ENCODE measurements at regions not wholly inside any gene's neighbourhood (a gene's known extent, or its start where the extent isn't known, plus 50 kb on each side); places are given as distances from the start of the nearest gene placed in this dataset.
"Not testable (repeated sequence)": the region's sequence is repeated elsewhere in the genome, so short reads cannot be mapped to it uniquely, and the experiment has no call there.

DNA sequence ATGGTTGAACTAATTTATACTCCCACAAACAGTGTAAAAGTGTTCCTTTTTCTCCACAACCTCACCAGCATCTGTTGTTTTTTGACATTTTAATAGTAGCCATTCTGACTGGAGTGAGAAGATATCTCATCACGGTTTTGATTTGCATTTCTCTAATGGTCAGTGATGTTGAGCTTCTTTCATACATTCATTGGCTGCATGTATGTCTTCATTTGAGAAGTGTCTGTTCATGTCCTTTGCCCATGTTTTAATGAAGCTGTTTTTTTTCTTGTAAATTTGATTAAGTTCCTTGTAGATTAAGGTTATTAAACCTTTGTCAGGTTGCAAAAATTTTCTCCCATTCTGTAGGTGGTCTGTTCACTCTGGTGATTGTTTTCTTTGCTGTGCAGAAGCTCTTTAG is 281.1 kb downstream of the PTH2R start:
- not testable (repeated sequence) for ATAC-seq

DNA sequence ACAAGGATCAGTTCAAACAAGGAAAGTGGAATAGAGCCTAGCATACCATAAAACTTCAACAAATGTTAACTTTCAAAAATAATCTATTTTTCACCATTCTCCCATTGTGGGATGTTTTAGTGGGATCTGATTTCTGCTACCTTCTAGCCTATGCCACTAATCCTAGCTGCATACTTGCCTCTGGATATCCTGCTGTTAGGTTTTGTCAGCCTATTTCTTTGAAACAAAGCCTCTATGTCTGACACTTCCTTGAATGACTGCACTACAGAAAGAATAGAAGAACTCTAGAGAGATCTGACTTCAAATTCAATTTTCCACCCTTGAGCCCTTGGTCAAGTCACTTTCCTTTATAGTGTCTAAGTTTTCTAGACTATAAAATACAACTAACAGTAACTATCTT is 291.5 kb downstream of the PTH2R start:
- no peak for ATAC-seq

GRCh38 chr2:208708486-208708885 is 301.9 kb downstream of the PTH2R start:
- no peak for ATAC-seq

- no peak for ATAC-seq
Observed at GRCh38 chr2:208711598-208711997, 305.0 kb downstream of the PTH2R start.

GRCh38 chr2:208713066-208713745 is 306.6 kb downstream of the PTH2R start:
- no peak for ATAC-seq

- ATAC-seq, result no peak
Observed at GRCh38 chr2:208718828-208719227, 312.2 kb downstream of the PTH2R start.

GRCh38 chr2:208722731-208723130 is 316.1 kb downstream of the PTH2R start:
- no peak for ATAC-seq

DNA sequence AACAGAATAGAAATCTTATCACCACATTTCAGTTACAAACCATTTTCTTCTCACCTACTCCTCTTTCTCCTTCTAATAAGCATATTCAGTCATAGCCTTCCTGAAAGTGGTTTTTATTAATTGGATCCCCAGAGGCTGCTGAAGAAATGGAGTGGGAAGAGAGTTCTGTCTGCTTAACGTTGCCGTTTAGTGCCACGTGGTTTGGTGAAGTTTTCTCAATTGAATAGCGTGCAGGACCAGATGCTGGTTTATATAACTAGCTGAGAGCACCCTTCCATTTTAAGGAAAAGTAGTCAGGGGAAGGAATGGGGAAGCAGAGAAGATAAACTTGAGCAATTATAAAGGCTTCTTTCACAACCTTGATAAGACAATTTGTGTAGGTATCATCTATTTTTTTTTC is 318.7 kb downstream of the PTH2R start:
- ATAC-seq, result no peak

DNA sequence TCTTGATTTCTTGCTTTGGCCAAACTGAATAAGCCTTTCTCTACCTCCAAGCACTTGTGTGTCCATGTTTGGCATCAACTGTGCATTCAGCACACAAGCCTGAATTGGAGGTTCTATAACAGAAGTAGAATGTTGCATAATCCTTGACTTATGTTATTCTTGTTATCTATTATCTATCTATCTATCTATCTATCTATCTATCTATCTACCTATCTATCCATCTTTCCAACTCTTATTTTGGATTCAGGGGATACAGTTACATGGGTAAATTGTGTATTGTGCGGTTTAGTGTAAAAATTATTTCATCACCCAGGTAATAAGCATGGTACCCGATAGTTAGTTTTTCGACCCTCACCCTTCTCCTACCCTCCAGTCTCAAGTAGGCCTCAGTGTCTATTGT is 319.6 kb downstream of the PTH2R start:
- no peak for ATAC-seq

GRCh38 chr2:208751663-208752415 is 345.2 kb downstream of the PTH2R start:
- ATAC-seq, result not testable (repeated sequence)

DNA sequence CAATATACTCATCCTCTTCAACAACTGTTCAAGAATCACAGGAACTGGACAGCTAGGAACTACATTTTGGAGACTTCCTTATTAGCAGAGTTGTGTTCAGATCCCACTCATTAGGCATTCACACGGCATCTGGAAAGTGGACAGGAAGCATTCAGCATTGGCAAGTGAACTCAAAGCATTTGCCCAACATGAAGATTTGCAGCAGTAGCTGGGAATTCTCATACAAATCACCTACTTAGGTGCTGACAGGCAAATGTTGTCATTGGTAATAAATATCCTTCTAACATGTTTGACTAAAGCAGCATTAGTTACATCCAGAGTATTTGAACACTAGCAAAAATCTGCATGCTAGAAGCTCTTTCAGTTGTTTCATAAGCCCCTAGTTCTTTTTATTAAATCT is 350.8 kb downstream of the PTH2R start:
- no peak for ATAC-seq

DNA sequence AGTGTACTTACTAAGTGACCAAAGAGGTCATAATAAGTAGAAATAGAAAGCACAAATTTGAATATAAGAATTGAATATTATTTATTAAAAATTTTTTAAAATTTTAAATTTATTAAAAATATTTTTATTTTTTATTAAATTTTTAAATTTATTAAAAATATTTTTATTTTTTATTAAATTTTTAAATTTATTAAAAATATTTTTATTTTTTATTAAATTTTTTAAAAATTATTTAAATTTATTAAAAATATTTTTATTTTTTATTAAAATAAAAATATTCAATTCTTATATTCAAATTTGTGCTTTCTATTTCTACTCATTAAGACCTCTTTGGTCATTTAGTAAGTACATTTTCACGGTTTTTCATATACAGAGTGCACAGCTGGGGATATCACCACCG is 366.5 kb downstream of the PTH2R start:
- ATAC-seq, result not testable (repeated sequence)

GRCh38 chr2:208781166-208781565 is 374.6 kb downstream of the PTH2R start:
- no peak for ATAC-seq

DNA sequence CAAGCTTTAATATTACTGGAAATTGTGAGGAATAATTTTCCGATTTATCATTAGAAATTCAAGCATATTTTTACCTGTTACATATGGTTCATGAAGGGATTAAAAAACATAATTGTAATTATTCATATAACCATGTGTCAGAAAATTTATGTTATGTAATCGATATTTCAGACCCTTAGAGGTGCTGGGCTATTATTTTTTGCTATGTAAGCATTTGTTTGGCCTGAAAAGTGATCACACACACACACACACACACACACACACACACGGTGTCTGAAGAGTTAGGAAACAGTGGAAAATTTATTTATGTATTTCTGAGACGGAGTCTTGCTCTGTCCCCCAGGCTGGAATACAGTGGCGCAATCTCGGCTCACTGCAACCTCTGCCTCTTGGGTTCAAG is 375.5 kb downstream of the PTH2R start:
- ATAC-seq, result no peak

DNA sequence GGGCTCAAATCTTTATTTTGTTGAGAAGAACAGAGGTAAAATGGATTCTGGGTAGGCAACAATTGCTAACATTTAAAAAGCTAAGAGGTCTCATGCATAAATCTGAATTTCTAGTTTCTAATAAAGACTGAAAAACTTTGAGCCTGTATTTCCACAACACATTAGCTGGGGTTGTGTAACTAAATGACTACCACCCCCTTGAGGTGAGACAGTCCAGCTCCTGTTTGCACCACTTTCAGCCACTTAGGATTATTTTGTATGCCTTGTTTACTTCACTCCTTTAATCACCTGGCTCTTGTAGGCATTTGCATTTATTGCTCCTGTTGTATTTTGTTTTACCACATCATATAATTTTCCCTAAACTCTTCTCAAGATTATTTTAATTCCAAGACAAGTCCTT is 376.6 kb downstream of the PTH2R start:
- no peak for ATAC-seq

GRCh38 chr2:208784774-208785173 is 378.2 kb downstream of the PTH2R start:
- ATAC-seq, result not testable (repeated sequence)

DNA sequence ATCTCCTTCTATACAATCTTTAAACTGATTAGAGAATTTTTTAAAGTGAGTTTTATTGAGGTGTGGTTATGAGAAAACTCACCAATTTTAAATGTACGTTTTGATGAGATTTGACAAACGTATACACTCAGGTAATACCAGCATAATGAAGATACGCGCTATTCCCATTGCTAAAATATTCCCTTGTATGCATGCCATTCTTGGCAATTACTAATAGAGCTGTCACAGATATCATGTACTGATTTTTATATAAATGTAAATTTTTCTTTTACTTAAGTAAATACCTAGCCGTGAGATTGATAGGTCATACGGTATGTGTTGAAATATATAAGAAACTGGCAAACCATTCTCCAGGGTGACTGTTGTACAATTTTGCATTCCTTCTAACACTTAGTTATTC is 384.7 kb downstream of the PTH2R start:
- no peak for ATAC-seq

GRCh38 chr2:208792766-208793165 is 386.2 kb downstream of the PTH2R start:
- no peak for ATAC-seq

- ATAC-seq, result no peak
Observed at GRCh38 chr2:208793434-208793833, 386.8 kb downstream of the PTH2R start.

DNA sequence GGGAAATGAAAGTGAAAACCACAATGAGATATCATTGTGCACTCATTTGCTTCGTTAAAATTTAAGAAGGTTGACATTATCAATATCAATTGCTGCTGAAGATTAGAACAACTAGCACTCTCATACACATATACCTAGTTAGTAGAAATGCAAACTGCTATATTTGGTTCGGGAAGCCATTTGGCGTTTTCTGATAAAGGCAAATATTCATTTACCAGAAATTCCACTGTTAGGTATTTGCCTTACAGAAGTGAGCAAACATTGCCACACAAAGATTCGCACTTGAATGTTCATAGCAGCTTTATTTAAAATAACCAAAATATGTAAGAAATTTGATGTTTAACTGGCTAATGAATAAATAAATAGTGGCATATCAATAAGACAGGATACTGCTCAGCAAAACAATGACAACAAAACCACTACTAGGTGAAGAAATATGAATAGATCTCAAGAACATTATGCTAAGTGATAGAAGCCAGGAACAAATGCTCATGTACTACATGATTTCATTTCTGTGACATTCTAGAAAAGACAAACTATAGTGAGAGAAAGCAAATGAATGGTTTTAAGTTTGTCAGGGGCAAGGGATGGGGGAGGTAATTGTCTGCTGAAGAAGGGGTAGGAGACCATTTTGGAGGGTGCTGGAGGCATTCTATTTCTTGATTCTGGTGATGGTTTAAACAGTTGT is 387.8 kb downstream of the PTH2R start:
- ATAC-seq, result no peak

GRCh38 chr2:208798698-208799097 is 392.1 kb downstream of the PTH2R start:
- ATAC-seq, result no peak

GRCh38 chr2:208799397-208799796 is 392.8 kb downstream of the PTH2R start:
- no peak for ATAC-seq

DNA sequence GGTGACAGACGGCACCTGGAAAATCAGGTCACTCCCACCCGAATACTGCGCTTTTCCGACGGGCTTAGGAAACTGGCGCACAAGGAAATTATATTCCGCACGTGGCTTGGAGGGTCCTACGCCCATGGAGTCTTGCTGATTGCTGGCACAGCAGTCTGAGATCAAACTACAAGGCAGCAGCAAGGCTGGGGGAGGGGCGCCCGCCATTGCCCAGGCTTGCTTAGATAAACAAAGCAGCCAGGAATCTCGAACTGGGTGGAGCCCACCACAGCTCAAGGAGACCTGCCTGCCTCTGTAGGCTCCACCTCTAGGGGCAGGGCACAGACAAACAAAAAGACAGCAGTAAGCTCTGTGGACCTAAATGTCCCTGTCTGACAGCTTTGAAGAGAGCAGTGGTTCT is 394.3 kb downstream of the PTH2R start:
- ATAC-seq, result not testable (repeated sequence)

DNA sequence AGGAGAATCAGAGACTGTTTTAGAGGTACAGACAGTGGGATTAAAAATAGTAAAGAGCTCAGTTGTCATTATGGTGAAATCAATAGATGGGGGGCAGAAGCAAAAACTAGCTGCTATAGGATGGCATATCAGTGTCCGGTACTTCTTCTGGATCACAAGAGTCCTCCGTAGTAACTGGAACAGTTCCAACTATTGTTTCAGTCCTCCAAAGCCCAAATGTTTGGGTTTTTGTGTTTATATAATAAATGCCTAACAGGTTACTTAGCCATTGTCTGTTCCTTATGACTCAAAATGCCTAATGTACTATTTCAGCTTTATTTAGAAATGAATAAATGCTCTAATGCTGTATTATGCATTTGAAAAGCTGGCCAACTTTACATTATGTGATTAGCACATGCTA is 401.2 kb downstream of the PTH2R start:
- ATAC-seq, result no peak
